IMR-90 (cell line): ENCODE measurements at regions not wholly inside any gene's neighbourhood (a gene's known extent, or its start where the extent isn't known, plus 50 kb on each side); places are given as distances from the start of the nearest gene placed in this dataset.

ENCODE experiments used
- BHLHE40 ChIP-seq: fragments of 150-350 bp; IDR thresholded peaks from 2 replicates; pipeline ENCODE4 v1.6.1; 2016; ENCODE audit warnings: mild to moderate bottlenecking, low read depth, low read length
- NFE2L2 ChIP-seq: fragments of 150-350 bp; IDR thresholded peaks from 2 replicates; pipeline ENCODE4 v1.6.1; 2016; ENCODE audit warnings: low read depth, mild to moderate bottlenecking, low read length
- POLR2A ChIP-seq: IDR thresholded peaks from 2 replicates; pipeline ENCODE4 v1.6.1; 2012; ENCODE audit warnings: mild to moderate bottlenecking, low read depth, low read length
- RAD21 ChIP-seq: IDR thresholded peaks from 2 replicates; pipeline ENCODE4 v1.6.1; 2012; ENCODE audit warnings: low read length, improper control_type of control experiment
- TF ChIP-seq, protein P1 (sequence below): conservative IDR thresholded peaks from 2 replicates; pipeline ENCODE4 v1.5.1; 2012; ENCODE audit warnings: mild to moderate bottlenecking, low read depth, low read length, improper control_type of control experiment
- TF ChIP-seq, protein P2 (sequence below): fragments of 150-350 bp; IDR thresholded peaks from 2 replicates; pipeline ENCODE4 v1.6.1; 2017; ENCODE audit warnings: mild to moderate bottlenecking, antibody characterized with exemption, low read length, low read depth

DNA sequence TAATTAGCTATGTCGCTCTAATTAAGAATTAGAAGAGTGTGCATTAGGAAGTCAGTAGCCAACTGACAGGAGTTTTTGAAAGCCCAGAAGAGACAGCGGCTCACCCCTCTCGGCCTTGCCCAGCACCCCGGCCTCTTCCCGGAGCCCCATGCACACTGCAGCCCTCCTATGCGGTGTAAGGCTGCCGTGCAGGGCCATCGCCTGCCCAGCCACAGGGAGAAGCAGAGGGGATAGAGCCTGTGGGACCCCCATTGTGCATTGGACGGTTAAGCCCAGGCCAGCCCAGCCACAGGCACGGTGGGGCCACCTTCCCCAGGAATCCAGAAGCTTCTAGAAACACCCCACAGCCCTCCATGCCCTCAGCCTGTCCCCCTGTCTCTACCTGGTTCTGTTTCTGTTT is 569.7 kb upstream of the MKI67 start:
- TF ChIP-seq, protein P1, sequence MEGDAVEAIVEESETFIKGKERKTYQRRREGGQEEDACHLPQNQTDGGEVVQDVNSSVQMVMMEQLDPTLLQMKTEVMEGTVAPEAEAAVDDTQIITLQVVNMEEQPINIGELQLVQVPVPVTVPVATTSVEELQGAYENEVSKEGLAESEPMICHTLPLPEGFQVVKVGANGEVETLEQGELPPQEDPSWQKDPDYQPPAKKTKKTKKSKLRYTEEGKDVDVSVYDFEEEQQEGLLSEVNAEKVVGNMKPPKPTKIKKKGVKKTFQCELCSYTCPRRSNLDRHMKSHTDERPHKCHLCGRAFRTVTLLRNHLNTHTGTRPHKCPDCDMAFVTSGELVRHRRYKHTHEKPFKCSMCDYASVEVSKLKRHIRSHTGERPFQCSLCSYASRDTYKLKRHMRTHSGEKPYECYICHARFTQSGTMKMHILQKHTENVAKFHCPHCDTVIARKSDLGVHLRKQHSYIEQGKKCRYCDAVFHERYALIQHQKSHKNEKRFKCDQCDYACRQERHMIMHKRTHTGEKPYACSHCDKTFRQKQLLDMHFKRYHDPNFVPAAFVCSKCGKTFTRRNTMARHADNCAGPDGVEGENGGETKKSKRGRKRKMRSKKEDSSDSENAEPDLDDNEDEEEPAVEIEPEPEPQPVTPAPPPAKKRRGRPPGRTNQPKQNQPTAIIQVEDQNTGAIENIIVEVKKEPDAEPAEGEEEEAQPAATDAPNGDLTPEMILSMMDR = no peak
- TF ChIP-seq BHLHE40 (no peak), POLR2A (no peak), NFE2L2 (no peak), RAD21 (no peak)
- TF ChIP-seq, protein P2, sequence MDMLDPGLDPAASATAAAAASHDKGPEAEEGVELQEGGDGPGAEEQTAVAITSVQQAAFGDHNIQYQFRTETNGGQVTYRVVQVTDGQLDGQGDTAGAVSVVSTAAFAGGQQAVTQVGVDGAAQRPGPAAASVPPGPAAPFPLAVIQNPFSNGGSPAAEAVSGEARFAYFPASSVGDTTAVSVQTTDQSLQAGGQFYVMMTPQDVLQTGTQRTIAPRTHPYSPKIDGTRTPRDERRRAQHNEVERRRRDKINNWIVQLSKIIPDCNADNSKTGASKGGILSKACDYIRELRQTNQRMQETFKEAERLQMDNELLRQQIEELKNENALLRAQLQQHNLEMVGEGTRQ = no peak
